H9 (cell line): ENCODE measurements at regions not wholly inside any gene's neighbourhood (a gene's known extent, or its start where the extent isn't known, plus 50 kb on each side); places are given as distances from the start of the nearest gene placed in this dataset.

Source experiments
- DNase-seq: peaks from one replicate; pipeline ENCODE4 v3.0.0-alpha.2; 2017
- H2AFZ ChIP-seq: one replicate; pipeline ENCODE4 v1.6.1; 2013; ENCODE audit warnings: mild to moderate bottlenecking, low read length, control low read depth, moderate library complexity
- H2AK5ac ChIP-seq: 2 replicates; pipeline ENCODE4 v1.6.1; 2013; ENCODE audit warnings: low read length, control low read depth, mixed read lengths; ENCODE audit not compliant: insufficient read length
- H2BK120ac ChIP-seq: one replicate; pipeline ENCODE4 v1.6.1; 2013; ENCODE audit warnings: low read depth, mild to moderate bottlenecking, low read length, control low read depth, inconsistent platforms; ENCODE audit not compliant: poor library complexity, severe bottlenecking
- H2BK12ac ChIP-seq: 2 replicates; pipeline ENCODE4 v1.6.1; 2013; ENCODE audit warnings: low read length, control low read depth, mixed read lengths, low read depth; ENCODE audit not compliant: insufficient read length
- H2BK15ac ChIP-seq: 2 replicates; pipeline ENCODE4 v1.6.1; 2013; ENCODE audit warnings: low read depth, low read length, control low read depth
- H2BK20ac ChIP-seq: one replicate; pipeline ENCODE4 v1.6.1; 2013; ENCODE audit warnings: low read depth, mild to moderate bottlenecking, low read length, control low read depth, inconsistent platforms; ENCODE audit not compliant: poor library complexity, severe bottlenecking
- H2BK5ac ChIP-seq: 2 replicates; pipeline ENCODE4 v1.6.1; 2013; ENCODE audit warnings: low read length, control low read depth, mixed read lengths; ENCODE audit not compliant: insufficient read length
- H3K14ac ChIP-seq: 2 replicates; pipeline ENCODE4 v1.6.1; 2013; ENCODE audit warnings: low read length, control low read depth; ENCODE audit not compliant: insufficient read depth
- H3K18ac ChIP-seq: 2 replicates; pipeline ENCODE4 v1.6.1; 2013; ENCODE audit warnings: low read depth, mild to moderate bottlenecking, mixed read lengths, low read length, control low read depth; ENCODE audit not compliant: insufficient read length
- H3K23ac ChIP-seq: 2 replicates; pipeline ENCODE4 v1.6.1; 2013; ENCODE audit warnings: low read length, control low read depth, mixed read lengths, low read depth; ENCODE audit not compliant: insufficient read length
- H3K23me2 ChIP-seq: 2 replicates; pipeline ENCODE4 v1.6.1; 2013; ENCODE audit warnings: low read depth, mild to moderate bottlenecking, mixed read lengths, low read length, control low read depth; ENCODE audit not compliant: insufficient read length, poor library complexity, severe bottlenecking
- H3K27ac ChIP-seq: 2 replicates; pipeline ENCODE4 v1.5.1; 2013; ENCODE audit warnings: low read length, control low read depth, mixed read lengths, low read depth; ENCODE audit not compliant: insufficient read length
- H3K27me3 ChIP-seq: 2 replicates; pipeline ENCODE4 v1.6.1; 2013; ENCODE audit warnings: low read length, control low read depth, inconsistent platforms; ENCODE audit not compliant: insufficient read depth
- H3K4ac ChIP-seq: 2 replicates; pipeline ENCODE4 v1.6.1; 2013; ENCODE audit warnings: low read depth, mild to moderate bottlenecking, control low read depth, inconsistent platforms, low read length, moderate library complexity
- H3K4me1 ChIP-seq: 2 replicates; pipeline ENCODE4 v1.6.1; 2013; ENCODE audit warnings: low read length, control low read depth, inconsistent platforms; ENCODE audit not compliant: insufficient read depth
- H3K4me2 ChIP-seq: 2 replicates; pipeline ENCODE4 v1.6.1; 2013; ENCODE audit warnings: low read length, control low read depth, mixed read lengths; ENCODE audit not compliant: insufficient read length, insufficient read depth
- H3K56ac ChIP-seq: 2 replicates; pipeline ENCODE4 v1.6.1; 2013; ENCODE audit warnings: low read depth, mild to moderate bottlenecking, mixed read lengths, low read length, control low read depth; ENCODE audit not compliant: insufficient read length
- H3K79me1 ChIP-seq: 2 replicates; pipeline ENCODE4 v1.6.1; 2013; ENCODE audit warnings: low read depth, mild to moderate bottlenecking, moderate library complexity, low read length, control low read depth, inconsistent platforms; ENCODE audit not compliant: insufficient read depth, poor library complexity, severe bottlenecking
- H3K79me2 ChIP-seq: 2 replicates; pipeline ENCODE4 v1.6.1; 2013; ENCODE audit warnings: low read length, control low read depth, inconsistent platforms; ENCODE audit not compliant: insufficient read depth
- H3K9ac ChIP-seq: 2 replicates; pipeline ENCODE4 v1.6.1; 2013; ENCODE audit warnings: low read length, control low read depth, mixed read lengths; ENCODE audit not compliant: insufficient read length; ENCODE audit errors: extremely low read depth
- H3K9me3 ChIP-seq: one replicate; pipeline ENCODE4 v1.6.1; 2013; ENCODE audit warnings: low read depth, low read length, inconsistent platforms; ENCODE audit not compliant: control insufficient read depth
- H3T11ph ChIP-seq: one replicate; pipeline ENCODE4 v1.6.1; 2013; ENCODE audit warnings: mild to moderate bottlenecking, low read length, control low read depth, inconsistent platforms
- H4K20me1 ChIP-seq: one replicate; pipeline ENCODE4 v1.6.1; 2013; ENCODE audit not compliant: control insufficient read depth, insufficient read length, insufficient read depth
- H4K5ac ChIP-seq: 2 replicates; pipeline ENCODE4 v1.6.1; 2013; ENCODE audit warnings: low read depth, mild to moderate bottlenecking, mixed read lengths, low read length, control low read depth; ENCODE audit not compliant: insufficient read length
- H4K8ac ChIP-seq: replicated peaks from 2 replicates; pipeline ENCODE4 v1.6.1; 2013; ENCODE audit warnings: low read length, control low read depth, mixed read lengths, low read depth; ENCODE audit not compliant: insufficient read length
- H4K91ac ChIP-seq: 2 replicates; pipeline ENCODE4 v1.6.1; 2013; ENCODE audit warnings: low read depth, mild to moderate bottlenecking, moderate library complexity, mixed read lengths, low read length, control low read depth; ENCODE audit not compliant: insufficient read length
- H3K27ac Mint-ChIP-seq, 3 experiments: 2 replicates in 2 of 3; 3 replicates in 1 of 3; pipeline ENCODE4 v1.8.0; 2020 to 2021; ENCODE audit warnings: mixed read lengths in 3 of 3, mild to moderate bottlenecking in 1 of 3, moderate library complexity in 1 of 3
- H3K27me3 Mint-ChIP-seq: 2 replicates; pipeline ENCODE4 v1.8.0; 2021; ENCODE audit warnings: low read depth, mild to moderate bottlenecking, moderate library complexity, mixed read lengths
- H3K36me3 Mint-ChIP-seq, 3 experiments: 2 replicates in 2 of 3; 3 replicates in 1 of 3; pipeline ENCODE4 v1.8.0; 2020 to 2021; ENCODE audit warnings: low read depth in 3 of 3, mixed read lengths in 3 of 3; ENCODE audit not compliant: insufficient read depth in 1 of 3
- H3K4me1 Mint-ChIP-seq, 2 experiments: 2 replicates each; pipeline ENCODE4 v1.8.0; 2020; ENCODE audit warnings: mixed read lengths in 2 of 2
- H3K4me3 Mint-ChIP-seq, 2 experiments: 2 replicates in 1 of 2; 3 replicates in 1 of 2; pipeline ENCODE4 v1.8.0; 2020 to 2021; ENCODE audit warnings: mild to moderate bottlenecking in 2 of 2, mixed read lengths in 2 of 2, moderate library complexity in 1 of 2
- H3K9me3 Mint-ChIP-seq, 2 experiments: 2 replicates in 1 of 2; 3 replicates in 1 of 2; pipeline ENCODE4 v1.8.0; 2020; ENCODE audit warnings: mild to moderate bottlenecking in 2 of 2, mixed read lengths in 2 of 2, moderate library complexity in 1 of 2
- CTCF ChIP-seq: fragments of 200-600 bp; sonication (generic); conservative IDR thresholded peaks from 3 replicates; pipeline ENCODE4 v1.8.0; 2021; ENCODE audit warnings: antibody characterized with exemption, mild to moderate bottlenecking
- WGBS: extraction: QIAGEN DNeasy Blood & Tissue Kit; methylation state at CpG from one replicate; pipeline ENCODE4 v1.1.7; 2013; ENCODE audit warnings: missing lambda C conversion rate, low lambda C conversion rate, mixed read lengths; ENCODE audit not compliant: insufficient read length; ENCODE audit errors: extremely low coverage; 5-methylcytosine and 5-hydroxymethylcytosine counted together

- WGBS: no CpG with 5 or more reads among the region's 7 CpGs
- H2BK15ac ChIP-seq: no peak overlapping the region
- no peak overlapping the region for H2BK120ac ChIP-seq
- H3K9ac ChIP-seq: no peak overlapping the region
- H3K4me1 ChIP-seq: no peaks in the 10 kb centered on the region
- no peak overlapping the region for H2BK20ac ChIP-seq
- H3K4ac ChIP-seq: no peak overlapping the region
- H3K27me3 ChIP-seq: no peaks in the 10 kb centered on the region
- H2BK5ac ChIP-seq: no peak overlapping the region
- H3K4me1 Mint-ChIP-seq: peaks cover 0 to 2% of the 10 kb centered on the region in 2 experiments; a peak in 1 of 4 replicates
- no peak overlapping the region for H3K4me3 Mint-ChIP-seq
- TF ChIP-seq CTCF: no peak
- no peak overlapping the region; a peak in 1 of 7 replicates for H3K27ac Mint-ChIP-seq
- no peak for DNase-seq
- H2AFZ ChIP-seq: no peak overlapping the region
- no peaks in the 10 kb centered on the region for H4K20me1 ChIP-seq
- no peak overlapping the region for H3K4me2 ChIP-seq
- no peak overlapping the region for H2BK12ac ChIP-seq
- no peak overlapping the region for H4K5ac ChIP-seq
- H2AK5ac ChIP-seq: no peak overlapping the region
- H3K18ac ChIP-seq: no peak overlapping the region
- no peaks in the 10 kb centered on the region for H3K27me3 Mint-ChIP-seq
- no peak overlapping the region for H3K14ac ChIP-seq
- H3K23me2 ChIP-seq: no peaks in the 10 kb centered on the region
- no peak overlapping the region for H3K23ac ChIP-seq
- H3K27ac ChIP-seq: no peak overlapping the region
- no peaks in the 10 kb centered on the region for H3K79me2 ChIP-seq
- no peaks in the 10 kb centered on the region for H3K79me1 ChIP-seq
- no peak overlapping the region for H3K56ac ChIP-seq
- H3K9me3 Mint-ChIP-seq: no peaks in the 10 kb centered on the region; a peak in 1 of 5 replicates
- H4K91ac ChIP-seq: no peak overlapping the region
- no peak overlapping the region for H4K8ac ChIP-seq
- H3K9me3 ChIP-seq: no peaks in the 10 kb centered on the region
- H3K36me3 Mint-ChIP-seq: no peaks in the 10 kb centered on the region; a peak in 1 of 7 replicates
- H3T11ph ChIP-seq: no peak overlapping the region
These were observed 104.7 kb downstream of the COPRS start for GRCh38 chr17:31754239-31754945.
